Liver (tissue), 7 donors: ENCODE measurements at regions not wholly inside any gene's neighbourhood (a gene's known extent, or its start where the extent isn't known, plus 50 kb on each side); places are given as distances from the start of the nearest gene placed in this dataset.
"Not testable (repeated sequence)": the region's sequence is repeated elsewhere in the genome, so short reads cannot be mapped to it uniquely, and the experiment has no call there.

ENCODE experiments used
- DNase-seq: peaks from one replicate; pipeline ENCODE4 v3.0.0-alpha.2; 2017; ENCODE audit warnings: low spot score
- H3K27ac ChIP-seq, 2 donors: one replicate each; pipeline ENCODE4 v1.7.0; 2013; ENCODE audit warnings: inconsistent platforms in 2 of 2, low read length in 2 of 2, control low read depth in 1 of 2, low read depth in 1 of 2, mild to moderate bottlenecking in 1 of 2
- H3K27me3 ChIP-seq, 4 donors: one replicate each; pipeline versions ENCODE4 v1.6.1 to v1.7.0; 2013; ENCODE audit warnings: low read length in 3 of 4, inconsistent platforms in 1 of 4, mild to moderate bottlenecking in 1 of 4, moderate library complexity in 1 of 4; ENCODE audit not compliant: control insufficient read depth in 4 of 4, insufficient read depth in 4 of 4
- H3K36me3 ChIP-seq, 4 donors: one replicate each; pipeline versions ENCODE4 v1.6.1 to v1.7.0; 2013; ENCODE audit warnings: low read length in 3 of 4, mild to moderate bottlenecking in 3 of 4, low read depth in 1 of 4, moderate library complexity in 1 of 4; ENCODE audit not compliant: control insufficient read depth in 4 of 4, insufficient read depth in 3 of 4
- H3K4me1 ChIP-seq, 4 donors: one replicate each; pipeline versions ENCODE4 v1.6.1 to v1.7.0; 2013; ENCODE audit warnings: low read length in 3 of 4, mild to moderate bottlenecking in 3 of 4, moderate library complexity in 1 of 4; ENCODE audit not compliant: control insufficient read depth in 4 of 4, insufficient read depth in 4 of 4
- H3K4me3 ChIP-seq, 3 donors: one replicate each; pipeline versions ENCODE4 v1.6.1 to v1.7.0; 2013; ENCODE audit warnings: low read length in 3 of 3, control low read depth in 1 of 3, low read depth in 1 of 3, mild to moderate bottlenecking in 1 of 3
- H3K9ac ChIP-seq, 2 donors: one replicate each; pipeline ENCODE4 v1.7.0; 2013; ENCODE audit warnings: low read length in 2 of 2, mild to moderate bottlenecking in 2 of 2, moderate library complexity in 2 of 2, control low read depth in 1 of 2, low read depth in 1 of 2
- H3K9me3 ChIP-seq, 4 donors: one replicate each; pipeline versions ENCODE4 v1.6.1 to v1.7.0; 2013; ENCODE audit warnings: low read length in 3 of 4; ENCODE audit not compliant: control insufficient read depth in 4 of 4
- ATF3 ChIP-seq: IDR thresholded peaks from 2 replicates; pipeline ENCODE4 v1.6.1; 2016; ENCODE audit warnings: antibody characterized with exemption
- EGR1 ChIP-seq, 2 donors: IDR thresholded peaks; 2 replicates each; pipeline ENCODE4 v1.6.1; 2016 to 2018; ENCODE audit warnings: antibody characterized with exemption in 2 of 2, low read depth in 2 of 2
- FOXA1 ChIP-seq: IDR thresholded peaks from 2 replicates; pipeline ENCODE4 v1.6.1; 2016; ENCODE audit warnings: antibody characterized with exemption
- HNF4G ChIP-seq: IDR thresholded peaks from 2 replicates; pipeline ENCODE4 v1.6.1; 2016; ENCODE audit warnings: antibody characterized with exemption
- JUND ChIP-seq, 2 donors: IDR thresholded peaks; 2 replicates each; pipeline ENCODE4 v1.6.1; 2016; ENCODE audit warnings: antibody characterized with exemption in 2 of 2
- MAX ChIP-seq: IDR thresholded peaks from 2 replicates; pipeline ENCODE4 v1.6.1; 2016; ENCODE audit warnings: antibody characterized with exemption
- NR2F2 ChIP-seq: IDR thresholded peaks from 2 replicates; pipeline ENCODE4 v1.6.1; 2016; ENCODE audit warnings: antibody characterized with exemption
- RAD21 ChIP-seq, 2 donors: IDR thresholded peaks; 2 replicates each; pipeline ENCODE4 v1.6.1; 2016; ENCODE audit warnings: antibody characterized with exemption in 2 of 2, mild to moderate bottlenecking in 2 of 2
- REST ChIP-seq: IDR thresholded peaks from 2 replicates; pipeline ENCODE4 v1.6.1; 2016; ENCODE audit warnings: antibody characterized with exemption, mild to moderate bottlenecking
- RXRA ChIP-seq, 2 donors: IDR thresholded peaks; 2 replicates each; pipeline ENCODE4 v1.6.1; 2017 to 2018; ENCODE audit warnings: antibody characterized with exemption in 2 of 2, mild to moderate bottlenecking in 1 of 2
- SP1 ChIP-seq: IDR thresholded peaks from 2 replicates; pipeline ENCODE4 v1.6.1; 2018; ENCODE audit warnings: antibody characterized with exemption, mild to moderate bottlenecking
- TAF1 ChIP-seq: conservative IDR thresholded peaks from 2 replicates; pipeline ENCODE4 v1.6.1; 2016; ENCODE audit warnings: antibody characterized with exemption, mild to moderate bottlenecking
- YY1 ChIP-seq: IDR thresholded peaks from 2 replicates; pipeline ENCODE4 v1.6.1; 2016; ENCODE audit warnings: antibody characterized with exemption, mild to moderate bottlenecking
- WGBS: extraction: QIAGEN DNeasy Blood & Tissue Kit; methylation state at CpG from one replicate; pipeline ENCODE4 v1.1.7; 2013; 5-methylcytosine and 5-hydroxymethylcytosine counted together
- donor health status: healthy.
- donor health status: healthy.
- donor health status: healthy.
- donor health status: healthy.

- Histone ChIP-seq H3K4me3 (no peak overlapping the region), H3K36me3 (no peaks in the 10 kb centered on the region), H3K9ac (no peak overlapping the region), H3K4me1 (no peaks in the 10 kb centered on the region), H3K9me3 (no peaks in the 10 kb centered on the region), H3K27me3 (no peaks in the 10 kb centered on the region), H3K27ac (no peak overlapping the region)
- 67% methylated on average over 1 of the region's 1 CpG for WGBS
- no peak for DNase-seq
- TF ChIP-seq HNF4G (no peak), FOXA1 (no peak), RAD21 (IDR thresholded peaks at IDR 0.05) (no peak), RXRA (IDR thresholded peaks at IDR 0.05) (no peak), ATF3 (no peak), TAF1 (no peak), MAX (no peak), YY1 (no peak)
These were observed 83.6 kb upstream of the PMCH start for GRCh38 chr12:102281231-102281630.

- H3K27me3 ChIP-seq, H3K9ac ChIP-seq, H3K36me3 ChIP-seq, H3K4me1 ChIP-seq, H3K4me3 ChIP-seq, H3K9me3 ChIP-seq, DNase-seq, H3K27ac ChIP-seq: not testable (repeated sequence)
- WGBS = 59% methylated on average over 1 of the region's 2 CpGs
These were observed 58.1 kb upstream of the PMCH start for GRCh38 chr12:102255687-102256086.

- not testable (repeated sequence) for H3K9me3 ChIP-seq, H3K4me1 ChIP-seq, DNase-seq, H3K36me3 ChIP-seq, H3K4me3 ChIP-seq, H3K9ac ChIP-seq, H3K27ac ChIP-seq, H3K27me3 ChIP-seq
- WGBS = 92% methylated on average over 9 of the region's 11 CpGs
These were observed 53.4 kb upstream of the PMCH start for GRCh38 chr12:102251005-102251404.

- H3K4me1 ChIP-seq = no peaks in the 10 kb centered on the region
- WGBS = 54% methylated on average over 2 of the region's 2 CpGs
- no peak overlapping the region for H3K27ac ChIP-seq
- no peak overlapping the region for H3K9ac ChIP-seq
- no peak overlapping the region for H3K4me3 ChIP-seq
- no peak for DNase-seq
- TF ChIP-seq ATF3 (no peak), SP1 (no peak), REST (no peak), TAF1 (no peak), YY1 (no peak), MAX (no peak), JUND (IDR thresholded peaks at IDR 0.05) (no peak), RAD21 (IDR thresholded peaks at IDR 0.05) (no peak), NR2F2 (no peak), RXRA (IDR thresholded peaks at IDR 0.05) (no peak), EGR1 (IDR thresholded peaks at IDR 0.05; ENCODE audit: low read depth in 2 of 2) (no peak)
- no peaks in the 10 kb centered on the region for H3K9me3 ChIP-seq
- no peaks in the 10 kb centered on the region for H3K27me3 ChIP-seq
- no peaks in the 10 kb centered on the region for H3K36me3 ChIP-seq
These were observed 51.6 kb upstream of the PMCH start for GRCh38 chr12:102249079-102249841.
